ENCODE measurements at regions not wholly inside any gene's neighbourhood (a gene's known extent, or its start where the extent isn't known, plus 50 kb on each side); places are given as distances from the start of the nearest gene placed in this dataset.
"Not testable (repeated sequence)": the region's sequence is repeated elsewhere in the genome, so short reads cannot be mapped to it uniquely, and the experiment has no call there.

GRCh38 chr4:115537387-115537786 lies 424.0 kb upstream of the NDST4 start:
- Mint-ChIP-seq H3K27ac (no peak overlapping the region), H3K27me3 (ENCODE audit: insufficient read depth) (no peaks in the 10 kb centered on the region), H3K9me3 (peaks cover 19% of the 10 kb centered on the region), H3K4me3 (no peak overlapping the region), H3K36me3 (ENCODE audit: low read depth) (no peaks in the 10 kb centered on the region; the same call in 1 of the 2 replicates), H3K4me1 (ENCODE audit: low read depth) (no peaks in the 10 kb centered on the region)
- peak; percentile 35; the same call in 1 of the 2 replicates for TF ChIP-seq CTCF (IDR thresholded peaks at IDR 0.05)
- DNase-seq, result no peak

GRCh38 chr4:115529126-115529525 lies 415.7 kb upstream of the NDST4 start:
- TF ChIP-seq CTCF (IDR thresholded peaks at IDR 0.05), result no peak
- no peaks in the 10 kb centered on the region for H3K4me1 Mint-ChIP-seq (ENCODE audit: low read depth)
- no peaks in the 10 kb centered on the region for H3K27me3 Mint-ChIP-seq (ENCODE audit: insufficient read depth)
- no peak for DNase-seq
- no peak overlapping the region for H3K27ac Mint-ChIP-seq
- H3K36me3 Mint-ChIP-seq (ENCODE audit: low read depth), result no peaks in the 10 kb centered on the region
- H3K4me3 Mint-ChIP-seq, result no peak overlapping the region
- peaks cover 11% of the 10 kb centered on the region for H3K9me3 Mint-ChIP-seq

- H3K9me3 Mint-ChIP-seq, result peaks cover 54% of the 10 kb centered on the region
- not testable (repeated sequence) for H3K27ac Mint-ChIP-seq; H3K27me3 Mint-ChIP-seq (ENCODE audit: insufficient read depth); H3K4me1 Mint-ChIP-seq (ENCODE audit: low read depth); H3K36me3 Mint-ChIP-seq (ENCODE audit: low read depth); H3K4me3 Mint-ChIP-seq; DNase-seq
Observed at GRCh38 chr4:115519476-115519875, 406.1 kb upstream of the NDST4 start.

- no peaks in the 10 kb centered on the region for H3K36me3 Mint-ChIP-seq (ENCODE audit: low read depth)
- H3K27me3 Mint-ChIP-seq (ENCODE audit: insufficient read depth), result 0 out of 2 replicates have a peak, but pooled peaks cover 3% of the 10 kb centered on the region
- no peak overlapping the region for H3K27ac Mint-ChIP-seq
- peaks cover 25% of the 10 kb centered on the region for H3K9me3 Mint-ChIP-seq
- H3K4me3 Mint-ChIP-seq, result no peak overlapping the region
- TF ChIP-seq CTCF (IDR thresholded peaks at IDR 0.05), result no peak
- no peak for DNase-seq
- no peaks in the 10 kb centered on the region for H3K4me1 Mint-ChIP-seq (ENCODE audit: low read depth)
Observed at GRCh38 chr4:115515772-115516171, 402.4 kb upstream of the NDST4 start.

- TF ChIP-seq CTCF (IDR thresholded peaks at IDR 0.05), result no peak
- Mint-ChIP-seq H3K27ac (no peak overlapping the region), H3K4me3 (no peak overlapping the region), H3K4me1 (ENCODE audit: low read depth) (no peaks in the 10 kb centered on the region), H3K36me3 (ENCODE audit: low read depth) (no peaks in the 10 kb centered on the region), H3K9me3 (peaks cover 22% of the 10 kb centered on the region), H3K27me3 (ENCODE audit: insufficient read depth) (0 out of 2 replicates have a peak, but pooled peaks cover 3% of the 10 kb centered on the region)
- DNase-seq, result no peak
Observed at GRCh38 chr4:115515366-115515765, 401.9 kb upstream of the NDST4 start.

GRCh38 chr4:115514675-115515074 lies 401.3 kb upstream of the NDST4 start:
- no peak overlapping the region for H3K4me3 Mint-ChIP-seq
- H3K27ac Mint-ChIP-seq, result no peak overlapping the region
- H3K4me1 Mint-ChIP-seq (ENCODE audit: low read depth), result no peaks in the 10 kb centered on the region
- no peaks in the 10 kb centered on the region for H3K36me3 Mint-ChIP-seq (ENCODE audit: low read depth)
- no peak for TF ChIP-seq CTCF (IDR thresholded peaks at IDR 0.05)
- DNase-seq, result no peak
- 0 out of 2 replicates have a peak, but pooled peaks cover 3% of the 10 kb centered on the region for H3K27me3 Mint-ChIP-seq (ENCODE audit: insufficient read depth)
- H3K9me3 Mint-ChIP-seq, result peaks cover 15% of the 10 kb centered on the region

Data from HFFc6 (cell line).